ENCODE measurements at regions not wholly inside any gene's neighbourhood (a gene's known extent, or its start where the extent isn't known, plus 50 kb on each side); places are given as distances from the start of the nearest gene placed in this dataset.
A peak's percentile ranks its signal among the peaks of the same experiment; 100 is the strongest.

- 28% methylated on average over 3 of the region's 3 CpGs for WGBS
- peak overlapping the region in 1 of 2 donors; percentile 8 for H3K9ac ChIP-seq (ENCODE audit: low read depth in 1 of 2, low read length in 2 of 2)
- no peaks in the 10 kb centered on the region for H3K27me3 ChIP-seq (ENCODE audit: control insufficient read depth in 4 of 4, insufficient read depth in 4 of 4, low read length in 3 of 4)
- peaks cover 12 to 43% (median 29%) of the 10 kb centered on the region in 4 donors for H3K4me1 ChIP-seq (ENCODE audit: control insufficient read depth in 4 of 4, insufficient read depth in 4 of 4, low read length in 3 of 4)
- H3K27ac ChIP-seq (ENCODE audit: low read depth in 1 of 2, low read length in 2 of 2) = peak overlapping the region; percentile 84 to 85
- DNase-seq (ENCODE audit: low spot score) = no peak
- no peaks in the 10 kb centered on the region for H3K9me3 ChIP-seq (ENCODE audit: control insufficient read depth in 4 of 4, low read length in 3 of 4)
- peaks cover 0 to 4% (median 0%) of the 10 kb centered on the region in 4 donors for H3K36me3 ChIP-seq (ENCODE audit: control insufficient read depth in 4 of 4, insufficient read depth in 3 of 4, low read depth in 1 of 4, low read length in 3 of 4)
- no peak overlapping the region for H3K4me3 ChIP-seq (ENCODE audit: low read depth in 1 of 3, low read length in 3 of 3)
- no peak for TF ChIP-seq GABPA (IDR thresholded peaks at IDR 0.05 in 1 of 2, conservative IDR thresholded peaks at IDR 0.05 in 1 of 2)
- peak; percentile 30 to 59 for TF ChIP-seq RXRA (IDR thresholded peaks at IDR 0.05)
- TF ChIP-seq JUND (IDR thresholded peaks at IDR 0.05) = no peak
- TF ChIP-seq FOXA1 (IDR thresholded peaks at IDR 0.05) = no peak
- no peak for TF ChIP-seq TAF1 (conservative IDR thresholded peaks at IDR 0.05)
- TF ChIP-seq YY1 (IDR thresholded peaks at IDR 0.05) = peak; percentile 80
- TF ChIP-seq HNF4A (conservative IDR thresholded peaks at IDR 0.05) = peak; percentile 20 to 49
- no peak for TF ChIP-seq MAX (IDR thresholded peaks at IDR 0.05)
- TF ChIP-seq RAD21 (IDR thresholded peaks at IDR 0.05) = peak in 1 of 2 donors; percentile 42
- no peak for TF ChIP-seq ATF3 (IDR thresholded peaks at IDR 0.05)
- TF ChIP-seq REST (IDR thresholded peaks at IDR 0.05) = no peak
- no peak for TF ChIP-seq EGR1 (IDR thresholded peaks at IDR 0.05; ENCODE audit: low read depth in 2 of 2)
- TF ChIP-seq FOXA2 (IDR thresholded peaks at IDR 0.05) = no peak
- TF ChIP-seq NR2F2 (IDR thresholded peaks at IDR 0.05) = no peak
- TF ChIP-seq SP1 (IDR thresholded peaks at IDR 0.05) = no peak
- TF ChIP-seq ZBTB33 (IDR thresholded peaks at IDR 0.05) = no peak
- TF ChIP-seq HNF4G (IDR thresholded peaks at IDR 0.05) = no peak
- no peak for TF ChIP-seq CTCF (IDR thresholded peaks at IDR 0.05; ENCODE audit: low read depth, low read length, missing input control)
Measured at GRCh38 chr5:173791878-173792277, 96.3 kb upstream of the CPEB4 start.

Data from liver (tissue), 8 donors.